ENCODE measurements at regions not wholly inside any gene's neighbourhood (a gene's known extent, or its start where the extent isn't known, plus 50 kb on each side); places are given as distances from the start of the nearest gene placed in this dataset.

DNA sequence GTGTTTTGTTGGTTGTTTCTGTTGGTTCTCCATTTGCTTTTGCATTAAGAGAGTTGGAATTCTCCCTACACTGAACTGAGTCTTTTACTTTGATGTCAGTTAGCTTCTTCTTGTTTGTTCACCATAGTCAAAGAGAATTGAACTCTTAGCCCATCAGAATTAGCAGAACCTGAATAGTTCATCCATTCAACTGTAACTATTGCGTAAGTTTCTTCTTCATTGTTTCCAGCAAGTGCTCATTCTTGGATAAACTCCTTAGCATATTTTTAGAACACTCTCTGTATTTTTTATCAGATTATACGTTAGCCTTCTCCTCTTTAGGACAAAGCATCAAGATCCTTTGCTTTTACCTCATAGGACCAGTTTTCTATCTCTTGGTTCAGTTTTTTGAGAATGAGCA, 128.4 kb upstream of the RAB11FIP2 start:
- H3K27ac ChIP-seq (ENCODE audit: low read depth, low read length, severe bottlenecking) = no peak overlapping the region
- no peak overlapping the region for H3K4me3 ChIP-seq (ENCODE audit: extremely low read depth, insufficient read depth, low read length, poor library complexity, severe bottlenecking)
- H3K36me3 ChIP-seq (ENCODE audit: control insufficient read depth, insufficient read depth, low read length) = no peaks in the 10 kb centered on the region
- no peaks in the 10 kb centered on the region for H3K9me3 ChIP-seq (ENCODE audit: control insufficient read depth, low read length)
- H3K4me1 ChIP-seq (ENCODE audit: control insufficient read depth, insufficient read depth, low read length, poor library complexity, severe bottlenecking) = no peaks in the 10 kb centered on the region
- 93 to 100% methylated on average over 2 of the region's 2 CpGs for WGBS, 2 experiments (ENCODE audit: insufficient coverage in 2 of 2)

DNA sequence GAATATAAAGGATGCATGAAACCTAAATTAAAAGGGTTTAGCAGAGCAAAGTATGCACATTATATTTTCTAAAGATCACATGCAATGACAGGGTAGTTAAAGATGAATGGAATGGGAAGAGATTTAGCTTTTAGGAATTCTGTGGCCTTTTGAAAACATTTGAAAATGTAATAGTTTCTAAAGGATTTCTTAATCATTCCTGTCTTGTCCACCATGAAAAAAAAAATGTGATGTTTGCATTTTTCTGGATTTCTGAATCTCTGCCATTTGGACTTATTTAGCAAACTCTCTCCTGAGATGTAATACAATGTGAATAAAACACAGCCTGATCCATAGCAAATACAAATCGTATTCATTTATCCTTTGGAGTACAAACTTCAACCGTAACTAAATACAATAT, 126.6 kb upstream of the RAB11FIP2 start:
- Histone ChIP-seq H3K4me3 (ENCODE audit: extremely low read depth, insufficient read depth, low read length, poor library complexity, severe bottlenecking) (no peak overlapping the region), H3K36me3 (ENCODE audit: control insufficient read depth, insufficient read depth, low read length) (no peaks in the 10 kb centered on the region), H3K27ac (ENCODE audit: low read depth, low read length, severe bottlenecking) (no peak overlapping the region), H3K4me1 (ENCODE audit: control insufficient read depth, insufficient read depth, low read length, poor library complexity, severe bottlenecking) (no peaks in the 10 kb centered on the region), H3K9me3 (ENCODE audit: control insufficient read depth, low read length) (no peaks in the 10 kb centered on the region)
- WGBS, 2 experiments (ENCODE audit: insufficient coverage in 2 of 2) = no CpG with 5 or more reads among the region's 2 CpGs

DNA sequence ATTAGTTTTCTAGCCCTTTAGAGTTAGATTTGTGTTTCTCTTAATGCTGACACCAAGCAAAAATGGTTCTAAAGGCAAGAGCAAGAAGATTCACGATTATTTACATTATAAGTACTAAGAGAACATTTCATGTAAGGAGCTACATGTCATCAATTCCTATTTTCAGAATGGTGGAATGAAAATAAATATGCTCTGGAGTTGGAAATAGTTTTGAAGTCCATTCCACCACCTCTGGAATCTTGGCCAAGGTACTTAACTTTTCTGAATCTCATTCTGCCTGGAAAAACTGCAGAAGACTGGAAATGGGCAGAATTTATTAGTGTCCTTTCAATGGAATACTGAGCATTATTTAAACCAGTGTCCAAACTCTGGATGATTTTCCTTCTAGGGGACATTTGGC, 125.1 kb upstream of the RAB11FIP2 start:
- no peaks in the 10 kb centered on the region for H3K4me1 ChIP-seq (ENCODE audit: control insufficient read depth, insufficient read depth, low read length, poor library complexity, severe bottlenecking)
- no peak overlapping the region for H3K4me3 ChIP-seq (ENCODE audit: extremely low read depth, insufficient read depth, low read length, poor library complexity, severe bottlenecking)
- no peaks in the 10 kb centered on the region for H3K9me3 ChIP-seq (ENCODE audit: control insufficient read depth, low read length)
- no CpG with 5 or more reads among the region's 1 CpG for WGBS, 2 experiments (ENCODE audit: insufficient coverage in 2 of 2)
- H3K27ac ChIP-seq (ENCODE audit: low read depth, low read length, severe bottlenecking) = no peak overlapping the region
- H3K36me3 ChIP-seq (ENCODE audit: control insufficient read depth, insufficient read depth, low read length) = no peaks in the 10 kb centered on the region

DNA sequence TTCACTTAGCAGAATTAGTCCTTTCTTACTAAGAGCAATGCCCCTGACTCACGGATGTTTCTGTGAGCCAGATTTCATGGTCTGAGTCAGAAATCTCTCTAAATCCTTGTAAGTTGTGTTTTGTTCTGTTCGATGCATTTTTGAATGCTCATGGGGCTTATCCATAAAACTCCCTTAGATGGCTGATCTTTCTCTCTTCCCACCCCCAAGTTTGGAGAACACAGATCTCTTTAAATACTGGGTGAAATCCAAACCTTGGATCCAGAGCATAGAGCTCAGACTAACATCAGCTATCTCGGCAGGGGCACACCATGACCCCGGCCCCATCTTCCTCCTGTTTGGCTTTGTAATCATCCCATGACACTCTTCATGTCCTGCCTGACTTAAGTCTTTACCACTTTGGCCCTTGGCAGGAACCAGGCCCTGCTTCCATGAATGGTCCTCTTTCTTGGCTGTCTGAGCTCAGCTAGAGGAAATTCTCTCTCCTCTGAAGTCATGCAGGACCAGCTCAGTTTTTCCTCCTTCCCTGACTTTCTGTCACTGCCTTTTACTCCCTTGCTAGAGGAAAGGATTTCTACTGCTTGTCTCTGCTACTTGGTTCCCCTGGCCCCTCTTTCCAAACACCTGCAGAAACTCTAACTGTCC, 120.4 kb upstream of the RAB11FIP2 start:
- no peak overlapping the region for H3K27ac ChIP-seq (ENCODE audit: low read depth, low read length, severe bottlenecking)
- 77 to 88% methylated on average over 2 of the region's 4 CpGs for WGBS, 2 experiments (ENCODE audit: insufficient coverage in 2 of 2)
- H3K4me1 ChIP-seq (ENCODE audit: control insufficient read depth, insufficient read depth, low read length, poor library complexity, severe bottlenecking) = no peaks in the 10 kb centered on the region
- H3K36me3 ChIP-seq (ENCODE audit: control insufficient read depth, insufficient read depth, low read length) = no peaks in the 10 kb centered on the region
- H3K4me3 ChIP-seq (ENCODE audit: extremely low read depth, insufficient read depth, low read length, poor library complexity, severe bottlenecking) = no peak overlapping the region
- no peaks in the 10 kb centered on the region for H3K9me3 ChIP-seq (ENCODE audit: control insufficient read depth, low read length)

DNA sequence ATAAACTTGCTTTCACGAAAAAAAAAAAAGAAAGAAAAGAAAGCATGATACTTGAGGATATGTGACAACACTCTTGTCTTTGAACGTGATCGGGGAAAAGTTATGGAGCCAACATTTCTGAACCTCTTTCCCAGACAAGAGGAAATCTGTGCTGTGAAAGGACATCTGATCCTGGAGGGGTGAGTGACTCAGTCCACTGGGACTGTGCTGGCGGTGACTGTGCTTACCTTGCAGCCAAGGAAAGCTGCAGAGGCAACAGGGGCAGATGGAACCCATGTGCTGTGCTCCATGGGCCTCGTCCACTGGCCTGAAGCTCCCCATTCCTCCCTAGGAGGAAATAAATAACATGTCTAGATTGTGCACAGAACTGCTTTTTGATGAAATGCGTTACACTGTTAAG, 116.5 kb upstream of the RAB11FIP2 start:
- WGBS, 2 experiments (ENCODE audit: insufficient coverage in 2 of 2) = 90 to 100% methylated on average over 3 to 5 of the region's 6 CpGs
- H3K4me3 ChIP-seq (ENCODE audit: extremely low read depth, insufficient read depth, low read length, poor library complexity, severe bottlenecking) = no peak overlapping the region
- no peaks in the 10 kb centered on the region for H3K4me1 ChIP-seq (ENCODE audit: control insufficient read depth, insufficient read depth, low read length, poor library complexity, severe bottlenecking)

DNA sequence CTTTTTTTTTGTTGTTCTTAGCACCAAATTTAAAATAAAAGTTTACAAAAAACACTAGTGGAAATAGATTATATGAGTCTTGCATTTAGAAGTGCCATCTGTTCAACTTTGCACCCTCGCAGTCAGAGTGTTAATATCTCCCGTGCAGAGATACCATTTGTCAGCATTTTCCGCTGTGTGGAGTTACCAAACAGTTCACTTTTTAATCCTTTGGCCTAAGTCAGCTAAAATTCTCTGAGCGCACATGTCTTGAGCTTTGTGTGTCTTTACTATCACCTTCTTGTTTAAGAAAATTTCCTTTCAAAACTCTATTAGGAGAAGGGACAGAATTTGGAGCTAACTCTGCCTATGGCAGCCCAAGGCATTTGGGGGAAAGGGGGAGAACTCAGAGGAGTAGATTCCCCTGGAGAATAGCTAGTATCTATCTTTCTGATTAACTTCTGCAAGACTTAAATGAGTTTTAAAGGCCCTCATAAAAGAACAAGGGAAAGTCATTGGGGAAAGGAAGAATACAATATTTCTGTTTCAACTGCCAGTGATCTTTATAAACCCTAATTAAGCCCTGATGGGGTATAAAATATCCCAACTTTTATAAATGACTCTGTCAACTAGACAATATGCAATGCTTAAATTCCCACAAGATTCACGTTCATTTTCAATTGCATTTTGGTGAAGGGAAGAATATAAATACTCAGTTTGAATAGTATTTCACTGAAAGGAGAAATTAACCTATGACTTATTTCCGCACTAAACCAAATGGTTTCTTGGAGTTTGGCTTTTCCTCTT, 114.9 kb upstream of the RAB11FIP2 start:
- 94 to 97% methylated on average over 3 of the region's 6 CpGs for WGBS, 2 experiments (ENCODE audit: insufficient coverage in 2 of 2)
- no peak overlapping the region for H3K27ac ChIP-seq (ENCODE audit: low read depth, low read length, severe bottlenecking)
- H3K4me3 ChIP-seq (ENCODE audit: extremely low read depth, insufficient read depth, low read length, poor library complexity, severe bottlenecking) = no peak overlapping the region
- H3K9me3 ChIP-seq (ENCODE audit: control insufficient read depth, low read length) = no peaks in the 10 kb centered on the region
- H3K36me3 ChIP-seq (ENCODE audit: control insufficient read depth, insufficient read depth, low read length) = no peaks in the 10 kb centered on the region
- no peaks in the 10 kb centered on the region for H3K4me1 ChIP-seq (ENCODE audit: control insufficient read depth, insufficient read depth, low read length, poor library complexity, severe bottlenecking)

More for the DNA sequence above, 116.5 kb upstream of the RAB11FIP2 start:
- H3K36me3 ChIP-seq (ENCODE audit: control insufficient read depth, insufficient read depth, low read length) = no peaks in the 10 kb centered on the region
- H3K27ac ChIP-seq (ENCODE audit: low read depth, low read length, severe bottlenecking) = no peak overlapping the region
- H3K9me3 ChIP-seq (ENCODE audit: control insufficient read depth, low read length) = no peaks in the 10 kb centered on the region

DNA sequence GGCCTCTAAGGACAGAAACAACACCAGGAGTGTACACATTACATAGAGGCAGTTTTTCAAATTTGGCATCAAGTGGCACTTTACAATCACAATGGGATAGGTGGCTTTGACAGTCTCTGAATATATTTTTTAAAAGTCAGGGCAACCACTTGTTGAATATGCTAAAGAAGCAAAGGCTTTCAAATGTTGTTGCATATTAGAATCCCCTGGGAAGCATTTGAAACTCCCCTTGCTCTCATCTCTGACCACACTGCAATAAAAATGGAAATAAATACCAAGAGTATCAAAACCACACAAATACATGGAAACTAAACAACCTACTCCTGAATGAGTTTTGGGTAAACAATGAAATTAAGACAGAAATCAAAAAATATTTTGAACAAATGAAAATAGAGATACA, 106.5 kb upstream of the RAB11FIP2 start:
- Histone ChIP-seq H3K4me3 (ENCODE audit: extremely low read depth, insufficient read depth, low read length, poor library complexity, severe bottlenecking) (no peak overlapping the region), H3K4me1 (ENCODE audit: control insufficient read depth, insufficient read depth, low read length, poor library complexity, severe bottlenecking) (no peaks in the 10 kb centered on the region), H3K27ac (ENCODE audit: low read depth, low read length, severe bottlenecking) (no peak overlapping the region)

DNA sequence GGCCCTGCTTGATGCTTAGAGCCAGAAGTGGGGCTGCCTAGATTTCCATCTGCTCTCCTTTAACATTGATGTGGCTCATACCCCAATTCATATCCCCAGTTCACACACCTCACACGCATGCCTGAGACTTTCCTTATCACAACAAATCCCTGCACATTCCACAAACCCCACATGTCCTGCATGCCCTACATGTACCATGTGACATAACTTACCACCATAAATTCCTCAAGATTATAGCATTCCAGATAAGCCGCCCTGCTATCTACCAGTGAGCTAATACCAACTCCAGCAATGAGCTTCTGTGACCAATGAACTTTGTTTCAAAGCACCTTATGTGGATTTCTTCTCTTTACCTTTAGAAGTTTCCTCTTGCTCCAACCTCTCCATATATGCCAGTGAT, 104.7 kb upstream of the RAB11FIP2 start:
- Histone ChIP-seq H3K36me3 (ENCODE audit: control insufficient read depth, insufficient read depth, low read length) (no peaks in the 10 kb centered on the region), H3K9me3 (ENCODE audit: control insufficient read depth, low read length) (peaks cover 2% of the 10 kb centered on the region), H3K27ac (ENCODE audit: low read depth, low read length, severe bottlenecking) (no peak overlapping the region), H3K4me1 (ENCODE audit: control insufficient read depth, insufficient read depth, low read length, poor library complexity, severe bottlenecking) (no peaks in the 10 kb centered on the region), H3K4me3 (ENCODE audit: extremely low read depth, insufficient read depth, low read length, poor library complexity, severe bottlenecking) (no peak overlapping the region)
- WGBS, 2 experiments (ENCODE audit: insufficient coverage in 2 of 2) = 87 to 91% methylated on average over 2 of the region's 2 CpGs

More for the DNA sequence above, 106.5 kb upstream of the RAB11FIP2 start:
- Histone ChIP-seq H3K9me3 (ENCODE audit: control insufficient read depth, low read length) (peaks cover 3% of the 10 kb centered on the region), H3K36me3 (ENCODE audit: control insufficient read depth, insufficient read depth, low read length) (no peaks in the 10 kb centered on the region)

DNA sequence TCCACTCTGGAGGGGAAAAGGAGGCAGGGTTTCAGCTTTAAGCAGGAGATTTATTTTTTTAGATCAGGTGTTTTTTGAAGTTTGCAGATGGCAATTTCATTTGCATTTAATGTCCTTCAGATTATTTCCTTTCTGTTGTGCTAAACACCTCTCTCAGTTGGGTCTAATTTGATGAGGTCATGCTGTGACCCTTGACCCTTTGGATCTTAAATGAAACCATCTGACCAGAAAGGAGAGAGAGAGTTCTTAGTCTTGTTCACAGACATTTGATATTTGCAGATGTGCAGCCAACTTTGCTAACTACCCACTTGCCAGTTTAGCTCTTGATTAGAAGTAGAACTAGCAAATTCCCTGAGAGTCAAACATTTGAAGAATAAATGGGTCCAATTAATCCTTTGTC, 101.5 kb upstream of the RAB11FIP2 start:
- no peak overlapping the region for H3K27ac ChIP-seq (ENCODE audit: low read depth, low read length, severe bottlenecking)
- H3K4me1 ChIP-seq (ENCODE audit: control insufficient read depth, insufficient read depth, low read length, poor library complexity, severe bottlenecking) = no peaks in the 10 kb centered on the region
- H3K4me3 ChIP-seq (ENCODE audit: extremely low read depth, insufficient read depth, low read length, poor library complexity, severe bottlenecking) = no peak overlapping the region
- no peaks in the 10 kb centered on the region for H3K9me3 ChIP-seq (ENCODE audit: control insufficient read depth, low read length)
- H3K36me3 ChIP-seq (ENCODE audit: control insufficient read depth, insufficient read depth, low read length) = no peaks in the 10 kb centered on the region

DNA sequence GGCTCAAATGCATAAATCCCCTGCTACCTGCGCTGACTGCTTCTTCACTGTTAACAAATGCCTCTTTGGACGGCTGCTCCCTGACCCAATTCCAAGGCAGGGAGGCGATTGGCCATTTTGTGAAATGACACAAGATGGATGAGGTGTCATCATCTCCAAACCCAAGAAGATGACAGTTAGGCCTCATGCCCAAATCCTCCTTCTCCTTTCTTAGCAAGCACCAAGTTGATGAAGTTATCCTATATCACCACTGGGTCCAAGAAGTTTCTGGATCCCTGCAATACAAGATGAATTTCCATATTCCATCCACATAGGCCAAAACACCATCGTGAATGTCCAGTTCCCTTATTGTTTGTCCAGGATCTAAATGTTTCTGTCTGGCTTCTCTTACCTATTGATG, 98.5 kb upstream of the RAB11FIP2 start:
- no peaks in the 10 kb centered on the region for H3K36me3 ChIP-seq (ENCODE audit: control insufficient read depth, insufficient read depth, low read length)
- no peak overlapping the region for H3K4me3 ChIP-seq (ENCODE audit: extremely low read depth, insufficient read depth, low read length, poor library complexity, severe bottlenecking)
- no peak overlapping the region for H3K27ac ChIP-seq (ENCODE audit: low read depth, low read length, severe bottlenecking)
- H3K4me1 ChIP-seq (ENCODE audit: control insufficient read depth, insufficient read depth, low read length, poor library complexity, severe bottlenecking) = no peaks in the 10 kb centered on the region
- H3K9me3 ChIP-seq (ENCODE audit: control insufficient read depth, low read length) = no peaks in the 10 kb centered on the region
- WGBS, 2 experiments (ENCODE audit: insufficient coverage in 2 of 2) = 79 to 90% methylated on average over 2 of the region's 4 CpGs

DNA sequence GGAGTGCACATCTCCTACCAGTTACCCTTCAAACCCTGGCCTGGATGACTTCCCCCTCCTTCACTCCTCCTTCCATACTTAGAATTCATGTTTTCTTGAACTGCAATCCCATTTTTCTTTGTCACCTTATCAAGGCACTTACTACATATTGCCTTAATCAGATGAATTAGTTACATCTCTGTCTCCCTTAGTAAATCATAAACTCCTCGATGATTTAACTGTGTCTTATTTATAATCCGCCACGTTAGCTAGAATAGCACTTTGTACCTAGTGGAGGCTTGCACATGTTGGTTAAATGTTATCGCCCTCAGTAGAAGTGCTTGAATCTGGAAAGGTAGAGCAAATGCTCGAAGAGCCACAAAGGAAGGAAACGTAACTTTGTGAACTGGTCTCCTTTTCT, 94.7 kb upstream of the RAB11FIP2 start:
- H3K4me1 ChIP-seq (ENCODE audit: control insufficient read depth, insufficient read depth, low read length, poor library complexity, severe bottlenecking) = no peaks in the 10 kb centered on the region
- H3K27ac ChIP-seq (ENCODE audit: low read depth, low read length, severe bottlenecking) = no peak overlapping the region
- 92 to 94% methylated on average over 6 of the region's 6 CpGs for WGBS, 2 experiments (ENCODE audit: insufficient coverage in 2 of 2)
- no peaks in the 10 kb centered on the region for H3K9me3 ChIP-seq (ENCODE audit: control insufficient read depth, low read length)
- no peak overlapping the region for H3K4me3 ChIP-seq (ENCODE audit: extremely low read depth, insufficient read depth, low read length, poor library complexity, severe bottlenecking)
- no peaks in the 10 kb centered on the region for H3K36me3 ChIP-seq (ENCODE audit: control insufficient read depth, insufficient read depth, low read length)
